NCI-H748 (cell line): ENCODE measurements at regions not wholly inside any gene's neighbourhood (a gene's known extent, or its start where the extent isn't known, plus 50 kb on each side); places are given as distances from the start of the nearest gene placed in this dataset.
A peak's percentile ranks its signal among the peaks of the same experiment; 100 is the strongest.

Experiments
- DNase-seq: peaks from one replicate; lab custom pipeline; 2025; ENCODE audit not compliant: unreplicated experiment; lab: John Stamatoyannopoulos, UW

GRCh38 chr18:22667616-22668422 lies 250.1 kb upstream of the CTAGE1 start:
- DNase-seq = no peak

- no peak for DNase-seq
These were observed 250.8 kb upstream of the CTAGE1 start for GRCh38 chr18:22668496-22668895.

GRCh38 chr18:22670914-22671313 lies 253.2 kb upstream of the CTAGE1 start:
- DNase-seq = no peak

DNA sequence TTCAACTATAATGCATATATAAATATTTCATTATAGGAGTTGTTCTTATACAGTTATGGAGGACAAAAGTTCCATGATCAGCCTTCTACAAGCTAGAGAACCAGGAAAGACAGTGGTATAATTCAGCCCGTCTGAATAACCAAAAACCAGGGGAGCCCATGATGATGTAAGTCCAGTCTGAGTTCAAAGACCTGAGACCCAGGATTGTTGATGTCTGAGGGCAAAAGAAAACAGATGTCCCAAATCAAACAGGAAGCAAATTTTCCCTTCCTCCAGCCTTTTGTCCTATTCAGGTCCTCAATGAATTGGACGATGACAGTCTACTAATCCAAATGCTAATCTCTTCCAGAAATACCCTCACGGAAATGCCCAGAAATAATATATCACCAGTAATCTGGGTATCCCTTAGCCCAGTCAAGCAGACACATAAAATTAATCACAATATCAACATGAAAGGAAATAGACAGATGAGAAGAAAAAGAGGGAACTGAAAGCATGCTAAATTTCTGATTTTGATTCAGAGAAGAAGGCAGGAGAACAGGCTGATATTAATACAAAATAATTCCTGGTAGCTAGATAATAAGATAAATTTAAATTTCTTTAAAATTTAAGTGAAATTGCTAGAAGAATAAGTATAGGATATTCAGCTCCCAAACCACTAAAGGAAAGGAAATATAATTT lies 255.6 kb upstream of the CTAGE1 start:
- DNase-seq = no peak

GRCh38 chr18:22674272-22674671 lies 256.6 kb upstream of the CTAGE1 start:
- no peak for DNase-seq

DNA sequence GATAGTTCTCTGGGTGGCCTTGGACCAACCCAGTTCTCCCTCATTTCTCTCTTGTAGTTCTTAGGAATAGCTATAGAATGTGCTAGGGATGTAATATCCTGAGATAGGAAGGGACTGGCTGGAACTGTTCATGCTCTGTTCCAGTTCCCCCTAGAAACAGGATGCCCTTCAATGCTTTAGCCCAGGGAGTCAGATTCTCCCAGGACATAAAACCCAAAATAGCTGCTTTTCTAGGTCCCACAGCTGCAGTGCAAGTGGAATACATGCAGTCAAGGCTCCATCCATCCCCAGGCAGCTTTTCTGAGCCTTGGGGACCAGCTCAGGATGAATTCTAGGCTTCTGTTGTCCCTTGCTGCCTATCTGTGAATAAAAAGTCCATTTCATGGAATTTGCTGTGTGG lies 257.3 kb upstream of the CTAGE1 start:
- DNase-seq = no peak

DNA sequence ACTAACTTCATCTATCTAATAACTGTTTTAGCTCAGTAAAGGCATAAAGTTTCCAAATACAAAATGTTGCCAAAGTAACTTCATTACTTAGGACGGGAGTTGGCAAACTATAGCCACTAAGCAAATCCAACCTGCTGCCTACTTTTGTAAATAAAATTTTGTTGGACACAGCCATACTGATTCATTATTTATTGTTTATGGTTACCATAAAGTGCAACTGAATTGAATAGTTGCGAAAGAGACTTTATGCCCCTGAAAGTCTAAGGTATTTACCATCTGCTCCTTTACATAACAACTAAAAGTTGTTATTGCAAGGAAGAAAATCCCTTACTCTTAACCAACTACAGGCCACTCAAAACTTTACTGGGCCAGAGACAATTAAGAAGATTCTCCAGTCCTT lies 256.7 kb upstream of the RBBP8 start:
- DNase-seq = no peak

GRCh38 chr18:22678486-22678885 lies 254.6 kb upstream of the RBBP8 start:
- no peak for DNase-seq

GRCh38 chr18:22680944-22681343 lies 252.2 kb upstream of the RBBP8 start:
- DNase-seq = no peak

GRCh38 chr18:22681908-22682307 lies 251.2 kb upstream of the RBBP8 start:
- DNase-seq = no peak

- no peak for DNase-seq
These were observed 250.4 kb upstream of the RBBP8 start for GRCh38 chr18:22682720-22683119.

DNA sequence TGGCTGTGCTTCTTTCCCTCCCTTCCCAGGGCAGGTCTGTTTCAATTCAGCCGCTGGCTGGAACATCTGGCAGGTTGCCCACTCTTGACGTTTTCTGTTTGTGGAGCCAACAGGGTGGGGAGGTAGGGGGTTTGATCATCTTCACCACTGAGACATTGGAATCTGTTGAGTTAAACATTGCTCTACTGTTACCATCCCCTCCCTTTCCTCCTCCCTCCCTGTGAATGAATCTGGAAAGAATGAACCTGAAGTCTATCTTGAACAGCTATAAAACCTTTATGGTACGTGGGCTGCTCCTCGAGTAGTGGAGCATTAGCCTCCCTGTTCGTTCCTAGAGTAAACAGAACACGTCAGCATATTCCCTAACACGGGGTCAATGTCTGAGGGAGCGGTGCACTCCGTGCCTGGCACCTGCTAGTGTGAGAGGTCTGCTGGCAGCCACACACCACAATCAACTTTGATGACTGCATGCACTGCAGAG lies 249.9 kb upstream of the RBBP8 start:
- peak; percentile 89 for DNase-seq

DNA sequence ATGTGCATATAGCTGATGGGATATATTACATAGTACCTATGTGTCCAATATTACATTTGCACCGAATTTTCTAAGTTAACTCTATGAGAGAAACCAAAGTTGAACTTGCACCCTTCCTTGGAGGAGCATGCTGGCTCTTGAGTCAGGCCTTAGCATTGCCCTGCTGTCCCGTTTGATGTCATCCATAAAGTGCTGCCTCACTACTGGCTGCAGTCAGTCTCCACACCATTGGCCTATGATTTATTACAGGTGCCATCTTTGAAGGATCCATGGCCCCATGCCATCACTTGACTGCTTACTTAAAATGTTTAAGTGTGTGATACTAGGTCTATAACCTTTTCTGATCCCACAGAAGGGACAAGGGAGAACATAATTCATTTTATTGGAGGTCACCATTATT lies 249.3 kb upstream of the RBBP8 start:
- DNase-seq = no peak

- DNase-seq = no peak
These were observed 248.9 kb upstream of the RBBP8 start for GRCh38 chr18:22684268-22684667.

- no peak for DNase-seq
These were observed 247.3 kb upstream of the RBBP8 start for GRCh38 chr18:22685788-22686187.

DNA sequence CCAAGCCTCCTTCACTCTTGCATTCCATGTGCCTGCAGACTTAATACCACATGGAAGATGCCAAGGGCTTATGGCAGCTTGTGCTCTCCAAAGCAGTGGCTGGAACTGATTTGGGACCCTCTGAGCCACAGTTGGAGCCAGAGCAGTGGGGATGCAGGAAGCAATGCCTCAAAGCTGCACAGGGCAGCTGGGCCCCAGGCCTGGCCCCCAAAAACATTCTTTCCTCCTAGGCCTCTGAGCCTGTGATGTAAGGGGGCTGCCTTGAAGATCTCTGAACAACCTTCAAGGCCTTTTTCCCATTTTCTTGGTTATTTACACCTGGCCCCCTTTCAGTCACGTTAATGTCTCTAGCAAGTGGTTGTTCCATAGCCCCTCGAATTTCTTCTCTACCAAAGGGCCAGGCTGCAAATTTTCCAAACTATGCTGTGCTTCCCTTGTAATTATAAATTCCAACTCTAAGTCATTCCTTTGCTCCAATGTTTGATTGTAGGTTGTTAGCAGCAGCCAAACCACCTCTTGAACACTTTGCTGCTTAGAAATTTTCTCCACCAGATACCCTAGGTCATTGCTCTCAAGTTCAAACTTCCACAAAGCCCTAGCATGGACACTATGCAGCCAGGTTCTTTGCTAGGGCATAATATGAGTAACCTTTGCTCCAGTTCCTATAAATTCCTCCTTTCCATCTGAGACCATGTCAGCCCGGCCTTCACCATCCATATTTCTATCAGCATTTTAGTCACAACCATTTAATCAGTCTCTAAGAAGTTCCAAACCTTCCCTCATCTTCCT lies 245.0 kb upstream of the RBBP8 start:
- no peak for DNase-seq

- DNase-seq = no peak
These were observed 244.1 kb upstream of the RBBP8 start for GRCh38 chr18:22688877-22689496.

- DNase-seq = no peak
These were observed 243.4 kb upstream of the RBBP8 start for GRCh38 chr18:22689712-22690111.

GRCh38 chr18:22690556-22690955 lies 242.6 kb upstream of the RBBP8 start:
- DNase-seq = no peak

GRCh38 chr18:22691946-22692710 lies 241.0 kb upstream of the RBBP8 start:
- no peak for DNase-seq
